Stomach (tissue), 8 donors: ENCODE measurements at regions not wholly inside any gene's neighbourhood (a gene's known extent, or its start where the extent isn't known, plus 50 kb on each side); places are given as distances from the start of the nearest gene placed in this dataset.

ENCODE experiments used
- DNase-seq, 2 donors: peaks; one replicate each; pipeline versions ENCODE4 v3.0.0 to v3.0.0-alpha.2; 2013 to 2019
- H3K27ac ChIP-seq, 5 donors: fragments of 200-600 bp in 4 of 5; sonication (generic) in 4 of 5; one replicate each; pipeline ENCODE4 v1.5.1; 2013 to 2019; ENCODE audit warnings: mild to moderate bottlenecking in 1 of 5, moderate library complexity in 1 of 5
- H3K27me3 ChIP-seq, 3 donors: fragments of 200-600 bp; sonication (generic); one replicate each; pipeline ENCODE4 v1.5.1; 2017 to 2019; ENCODE audit warnings: mixed run types in 1 of 3
- H3K36me3 ChIP-seq, 4 donors: fragments of 200-600 bp; sonication (generic); 1 replicate in 3 of 4; 2 replicates in 1 of 4; pipeline ENCODE4 v1.5.1; 2016 to 2019
- H3K4me1 ChIP-seq, 4 donors: fragments of 200-600 bp; sonication (generic); one replicate each; pipeline ENCODE4 v1.5.1; 2016 to 2019
- H3K4me3 ChIP-seq, 4 donors: fragments of 200-600 bp; sonication (generic) in 3 of 4; one replicate each; pipeline ENCODE4 v1.5.1; 2016 to 2019; ENCODE audit warnings: mild to moderate bottlenecking in 1 of 4
- H3K9me3 ChIP-seq, 4 donors: fragments of 200-600 bp; sonication (generic); one replicate each; pipeline ENCODE4 v1.5.1; 2016 to 2019
- CTCF ChIP-seq, 7 experiments: fragments of 450-650 bp in 4 of 7; fragments of 200-600 bp in 3 of 7; sonication (generic) in 3 of 7; IDR thresholded peaks; one replicate each; pipeline ENCODE4 v1.5.1; 2016 to 2019; ENCODE audit warnings: antibody characterized with exemption in 7 of 7, control low read depth in 2 of 7, mild to moderate bottlenecking in 1 of 7
- EP300 ChIP-seq: sonication (generic); formaldehyde crosslinking; IDR thresholded peaks from one replicate; pipeline ENCODE4 v1.6.1; 2017; ENCODE audit warnings: antibody characterized with exemption
- POLR2A ChIP-seq, 4 donors: fragments of 450-650 bp; IDR thresholded peaks; one replicate each; pipeline ENCODE4 v1.6.1; 2016; ENCODE audit warnings: antibody characterized with exemption in 4 of 4, control low read depth in 2 of 4, mild to moderate bottlenecking in 1 of 4, moderate library complexity in 1 of 4
- POLR2AphosphoS5 ChIP-seq, 3 donors: sonication (generic); formaldehyde crosslinking; IDR thresholded peaks; one replicate each; pipeline ENCODE4 v1.6.1; 2016; ENCODE audit warnings: antibody characterized with exemption in 3 of 3
- WGBS, 5 donors: extraction: QIAGEN DNeasy Blood & Tissue Kit in 3 of 5; methylation state at CpG; one replicate each; pipeline versions ENCODE4 v1.1.5 to v1.1.7; 2013 to 2018; 5-methylcytosine and 5-hydroxymethylcytosine counted together
- intact Hi-C: fragments of 100-400 bp; cut with DNase I; formaldehyde crosslinking; loops from one replicate; pipeline ENCODE4 v1.15.1; 2023; ENCODE audit warnings: low total_unique reads
- donor health status: healthy with polysubstance abuse.
- donor health status: Bipolar disorder and iron deficiency.
- donor health status: healthy.

GRCh38 chr18:73990258-73990657 is 157.4 kb downstream of the FBXO15 start:
- 87 to 93% (median 93%) methylated on average over 6 of the region's 6 CpGs for WGBS, 5 donors
- no peaks in the 10 kb centered on the region for H3K4me1 ChIP-seq
- H3K9me3 ChIP-seq: no peaks in the 10 kb centered on the region
- H3K27me3 ChIP-seq: no peaks in the 10 kb centered on the region
- no peak for DNase-seq
- no peaks in the 10 kb centered on the region for H3K36me3 ChIP-seq
- intact Hi-C loops: no loop called here
- no peak overlapping the region for H3K27ac ChIP-seq
- TF ChIP-seq POLR2AphosphoS5 (IDR thresholded peaks at IDR 0.05) (no peak), CTCF (IDR thresholded peaks at IDR 0.05) (no peak), POLR2A (IDR thresholded peaks at IDR 0.05) (no peak), EP300 (no peak)
- H3K4me3 ChIP-seq: no peak overlapping the region

GRCh38 chr18:73987247-73987980 is 160.2 kb downstream of the FBXO15 start:
- intact Hi-C loops: no loop called here
- TF ChIP-seq CTCF (IDR thresholded peaks at IDR 0.05): no peak
- no peak for TF ChIP-seq EP300
- TF ChIP-seq POLR2A (IDR thresholded peaks at IDR 0.05): no peak
- TF ChIP-seq POLR2AphosphoS5 (IDR thresholded peaks at IDR 0.05): no peak
- 84 to 100% (median 94%) methylated on average over 2 of the region's 2 CpGs for WGBS, 5 donors
- Histone ChIP-seq H3K27ac (no peak overlapping the region), H3K4me3 (no peak overlapping the region), H3K9me3 (no peaks in the 10 kb centered on the region), H3K27me3 (no peaks in the 10 kb centered on the region), H3K4me1 (no peaks in the 10 kb centered on the region), H3K36me3 (no peaks in the 10 kb centered on the region)
- DNase-seq: no peak

- no peaks in the 10 kb centered on the region for H3K36me3 ChIP-seq
- no peaks in the 10 kb centered on the region for H3K27me3 ChIP-seq
- DNase-seq: no peak
- WGBS, 5 donors: 44 to 73% (median 57%) methylated on average over 3 of the region's 3 CpGs
- H3K27ac ChIP-seq: no peak overlapping the region
- TF ChIP-seq POLR2AphosphoS5 (IDR thresholded peaks at IDR 0.05) (no peak), EP300 (no peak), CTCF (IDR thresholded peaks at IDR 0.05) (no peak), POLR2A (IDR thresholded peaks at IDR 0.05) (no peak)
- no peaks in the 10 kb centered on the region for H3K4me1 ChIP-seq
- H3K4me3 ChIP-seq: no peak overlapping the region
- no peaks in the 10 kb centered on the region for H3K9me3 ChIP-seq
- intact Hi-C loops: no loop called here
Observed at GRCh38 chr18:73986711-73987110, 160.9 kb downstream of the FBXO15 start.

- intact Hi-C loops: no loop called here
- no peaks in the 10 kb centered on the region for H3K9me3 ChIP-seq
- H3K27ac ChIP-seq: no peak overlapping the region
- no peaks in the 10 kb centered on the region for H3K4me1 ChIP-seq
- no peak for DNase-seq
- H3K27me3 ChIP-seq: no peaks in the 10 kb centered on the region
- TF ChIP-seq EP300 (no peak), CTCF (IDR thresholded peaks at IDR 0.05) (no peak), POLR2A (IDR thresholded peaks at IDR 0.05) (no peak), POLR2AphosphoS5 (IDR thresholded peaks at IDR 0.05) (no peak)
- WGBS, 5 donors: 50 to 68% (median 65%) methylated on average over 2 of the region's 2 CpGs
- H3K4me3 ChIP-seq: no peak overlapping the region
- no peaks in the 10 kb centered on the region for H3K36me3 ChIP-seq
Observed at GRCh38 chr18:73985855-73986625, 161.6 kb downstream of the FBXO15 start.
